ENCODE measurements at regions not wholly inside any gene's neighbourhood (a gene's known extent, or its start where the extent isn't known, plus 50 kb on each side); places are given as distances from the start of the nearest gene placed in this dataset.
"Not testable (repeated sequence)": the region's sequence is repeated elsewhere in the genome, so short reads cannot be mapped to it uniquely, and the experiment has no call there.

DNA sequence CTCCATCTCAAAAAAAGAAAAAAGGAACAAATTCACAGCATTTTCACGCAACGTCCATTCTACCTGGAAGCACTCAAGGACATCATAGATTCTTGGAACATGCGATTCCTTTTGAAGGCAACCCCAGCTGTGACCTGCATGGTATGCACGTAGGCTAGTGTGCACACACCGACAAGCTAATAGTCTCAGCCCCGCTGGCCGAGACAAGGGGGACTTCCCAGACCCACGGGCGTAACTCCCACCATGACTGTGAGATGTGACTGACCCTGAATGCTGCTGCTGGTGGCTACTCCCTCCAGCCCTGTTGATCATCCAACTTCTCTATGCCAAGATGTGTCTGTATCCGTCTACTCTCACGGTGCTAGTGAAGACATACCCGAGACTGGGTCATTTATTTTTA, 78.3 kb downstream of the CRLF2 start:
- TF ChIP-seq, protein P1, sequence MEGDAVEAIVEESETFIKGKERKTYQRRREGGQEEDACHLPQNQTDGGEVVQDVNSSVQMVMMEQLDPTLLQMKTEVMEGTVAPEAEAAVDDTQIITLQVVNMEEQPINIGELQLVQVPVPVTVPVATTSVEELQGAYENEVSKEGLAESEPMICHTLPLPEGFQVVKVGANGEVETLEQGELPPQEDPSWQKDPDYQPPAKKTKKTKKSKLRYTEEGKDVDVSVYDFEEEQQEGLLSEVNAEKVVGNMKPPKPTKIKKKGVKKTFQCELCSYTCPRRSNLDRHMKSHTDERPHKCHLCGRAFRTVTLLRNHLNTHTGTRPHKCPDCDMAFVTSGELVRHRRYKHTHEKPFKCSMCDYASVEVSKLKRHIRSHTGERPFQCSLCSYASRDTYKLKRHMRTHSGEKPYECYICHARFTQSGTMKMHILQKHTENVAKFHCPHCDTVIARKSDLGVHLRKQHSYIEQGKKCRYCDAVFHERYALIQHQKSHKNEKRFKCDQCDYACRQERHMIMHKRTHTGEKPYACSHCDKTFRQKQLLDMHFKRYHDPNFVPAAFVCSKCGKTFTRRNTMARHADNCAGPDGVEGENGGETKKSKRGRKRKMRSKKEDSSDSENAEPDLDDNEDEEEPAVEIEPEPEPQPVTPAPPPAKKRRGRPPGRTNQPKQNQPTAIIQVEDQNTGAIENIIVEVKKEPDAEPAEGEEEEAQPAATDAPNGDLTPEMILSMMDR (IDR thresholded peaks at IDR 0.05) = no peak
- Histone ChIP-seq H3K36me3 (no peaks in the 10 kb centered on the region), H3K27ac (no peak overlapping the region), H3K4me1 (no peaks in the 10 kb centered on the region), H3K27me3 (no peaks in the 10 kb centered on the region), H3K4me3 (no peak overlapping the region), H3K9me3 (no peaks in the 10 kb centered on the region)
- ATAC-seq (no peak), DNase-seq (peak in 1 of 4 donors; percentile 21)
- intact Hi-C loops (cut with DNase I) = no loop called here

GRCh38 chrX:1126738-1127137, 85.7 kb downstream of the CRLF2 start:
- TF ChIP-seq, protein P1 (IDR thresholded peaks at IDR 0.05) = no peak
- no peak for ATAC-seq

DNA sequence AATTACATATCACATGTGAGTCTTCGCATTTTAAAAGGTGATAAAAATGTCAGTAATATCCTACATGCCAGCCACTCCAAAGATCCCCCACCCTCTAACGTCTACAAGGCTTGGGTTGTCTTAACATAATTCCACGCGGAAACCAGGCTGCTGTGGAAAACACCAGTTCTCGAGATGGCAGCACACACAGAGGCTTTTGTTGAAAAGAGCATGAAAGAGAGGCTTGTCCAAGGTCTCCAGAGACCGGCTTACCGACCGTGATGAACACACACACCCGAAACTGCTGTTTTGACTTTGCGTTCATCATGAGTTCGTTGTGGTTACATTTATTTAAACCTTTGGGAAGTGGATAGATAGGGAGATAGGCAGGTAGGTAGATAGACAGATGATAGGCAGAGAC, 87.9 kb downstream of the CRLF2 start:
- TF ChIP-seq, protein P1 (IDR thresholded peaks at IDR 0.05) = no peak
- Histone ChIP-seq H3K4me1 (no peaks in the 10 kb centered on the region), H3K27me3 (peaks cover 0 to 21% of the 10 kb centered on the region in 2 donors), H3K4me3 (no peak overlapping the region), H3K9me3 (no peaks in the 10 kb centered on the region), H3K27ac (no peak overlapping the region), H3K36me3 (no peaks in the 10 kb centered on the region)
- DNase-seq (no peak), ATAC-seq (no peak)
- intact Hi-C loops (cut with DNase I) = no loop called here

More at GRCh38 chrX:1126738-1127137, 85.7 kb downstream of the CRLF2 start:
- DNase-seq = no peak
- Histone ChIP-seq H3K9me3 (no peaks in the 10 kb centered on the region), H3K4me3 (no peak overlapping the region), H3K36me3 (no peaks in the 10 kb centered on the region), H3K27ac (no peak overlapping the region), H3K27me3 (peaks cover 0 to 18% of the 10 kb centered on the region in 2 donors), H3K4me1 (no peaks in the 10 kb centered on the region)
- intact Hi-C loops (cut with DNase I) = no loop called here

DNA sequence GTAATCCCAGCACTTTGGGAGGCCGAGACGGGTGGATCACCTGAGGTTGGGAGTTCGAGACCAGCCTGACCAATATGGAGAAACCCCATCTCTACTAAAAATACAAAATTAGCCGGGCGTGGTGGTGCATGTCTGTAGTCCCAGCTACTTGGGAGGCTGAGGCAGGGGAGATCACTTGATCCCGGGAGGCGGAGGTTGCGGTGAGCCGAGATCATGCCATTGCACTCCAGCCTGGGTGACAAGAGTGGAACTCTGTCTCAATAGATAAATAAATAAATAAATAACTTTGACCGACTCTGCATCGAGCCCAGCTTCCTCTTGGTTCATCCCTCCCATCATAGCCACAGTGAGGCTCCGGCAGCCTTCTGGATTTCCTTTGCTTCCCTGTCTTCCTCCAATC, 89.6 kb downstream of the CRLF2 start:
- ATAC-seq; DNase-seq; H3K27ac ChIP-seq; H3K36me3 ChIP-seq; H3K4me3 ChIP-seq; H3K9me3 ChIP-seq; intact Hi-C loops (cut with DNase I); H3K4me1 ChIP-seq: not testable (repeated sequence)
- H3K27me3 ChIP-seq = peaks cover 0 to 21% of the 10 kb centered on the region in 2 donors

GRCh38 chrX:1119275-1119674, 93.2 kb downstream of the CRLF2 start:
- Histone ChIP-seq H3K27me3 (peaks cover 0 to 21% of the 10 kb centered on the region in 2 donors), H3K4me3 (no peak overlapping the region), H3K36me3 (no peaks in the 10 kb centered on the region), H3K27ac (no peak overlapping the region), H3K4me1 (no peaks in the 10 kb centered on the region), H3K9me3 (no peaks in the 10 kb centered on the region)
- DNase-seq = no peak
- no peak for ATAC-seq
- TF ChIP-seq, protein P1 (IDR thresholded peaks at IDR 0.05) = no peak
- intact Hi-C loops (cut with DNase I) = no loop called here

DNA sequence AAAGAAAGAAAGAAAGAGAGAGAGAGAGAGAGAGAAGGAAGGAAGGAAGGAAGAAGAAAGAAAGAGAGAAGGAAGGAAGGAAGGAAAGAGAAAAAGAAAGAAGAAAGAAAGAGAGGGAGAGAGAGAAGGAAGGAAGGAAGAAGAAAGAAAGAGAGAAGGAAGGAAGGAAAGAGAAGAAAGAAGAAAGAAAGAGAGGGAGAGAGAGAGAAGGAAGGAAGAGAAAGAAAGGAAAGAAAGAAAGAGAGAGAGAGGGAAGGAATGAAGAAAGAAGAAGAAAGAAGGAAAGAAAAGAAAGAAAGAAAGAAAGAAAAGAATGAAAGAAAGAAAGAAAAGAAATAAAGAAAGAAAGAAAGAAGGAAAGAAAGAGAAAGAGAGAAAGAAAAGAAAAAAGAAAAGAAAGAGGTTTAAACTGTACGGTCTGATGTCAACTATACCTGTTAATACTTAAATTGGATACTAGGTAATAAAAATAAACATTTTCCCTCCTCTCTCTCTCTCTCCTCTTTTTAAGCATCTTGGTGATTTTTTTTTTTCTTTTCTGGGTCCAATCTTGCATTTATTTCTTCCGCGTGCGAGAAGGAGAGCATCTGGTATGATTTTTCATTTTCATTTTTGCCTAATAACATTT, 93.8 kb downstream of the CRLF2 start:
- no peak overlapping the region for H3K27ac ChIP-seq
- peaks cover 0 to 22% of the 10 kb centered on the region in 2 donors for H3K27me3 ChIP-seq
- DNase-seq = no peak
- H3K36me3 ChIP-seq = no peaks in the 10 kb centered on the region
- ATAC-seq = no peak
- intact Hi-C loops (cut with DNase I) = no loop called here
- H3K4me1 ChIP-seq = no peaks in the 10 kb centered on the region
- H3K4me3 ChIP-seq = no peak overlapping the region
- TF ChIP-seq, protein P1 (IDR thresholded peaks at IDR 0.05) = no peak
- H3K9me3 ChIP-seq = no peaks in the 10 kb centered on the region

DNA sequence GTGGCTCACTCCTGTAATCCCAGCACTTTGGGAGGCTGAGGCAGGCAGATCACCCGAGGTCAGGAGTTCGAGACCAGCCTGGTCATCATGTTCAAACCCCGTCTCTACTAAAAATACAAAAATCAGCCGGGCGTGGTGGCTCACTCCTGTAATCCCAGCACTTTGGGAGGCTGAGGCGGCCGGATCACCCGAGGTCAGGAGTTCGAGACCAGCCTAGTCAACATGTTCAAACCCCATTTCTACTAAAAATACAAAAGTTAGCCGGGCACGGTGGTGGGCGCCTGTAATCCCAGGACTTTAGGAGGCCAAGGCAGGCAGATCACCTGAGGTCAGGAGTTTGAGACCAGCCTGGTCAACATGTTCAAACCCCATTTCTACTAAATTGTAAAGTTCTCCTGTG, 97.0 kb downstream of the CRLF2 start:
- intact Hi-C loops (cut with DNase I); ATAC-seq; H3K36me3 ChIP-seq; H3K4me3 ChIP-seq; H3K9me3 ChIP-seq; H3K4me1 ChIP-seq; DNase-seq; H3K27ac ChIP-seq: not testable (repeated sequence)
- peaks cover 0 to 29% of the 10 kb centered on the region in 2 donors for H3K27me3 ChIP-seq
